GM10266 (cell line): ENCODE measurements at regions not wholly inside any gene's neighbourhood (a gene's known extent, or its start where the extent isn't known, plus 50 kb on each side); places are given as distances from the start of the nearest gene placed in this dataset.
"Not testable (repeated sequence)": the region's sequence is repeated elsewhere in the genome, so short reads cannot be mapped to it uniquely, and the experiment has no call there.

ENCODE experiments used
- DNase-seq: peaks from one replicate; pipeline ENCODE4 v3.0.0; 2012; ENCODE audit errors: extremely low spot score
- CTCF ChIP-seq: IDR thresholded peaks from 2 replicates; pipeline ENCODE4 v1.5.1; 2012; ENCODE audit warnings: mild to moderate bottlenecking, low read depth; ENCODE audit not compliant: control insufficient read depth, insufficient read depth; ENCODE audit errors: missing control alignments

- no peak for TF ChIP-seq CTCF
These were observed 560.3 kb upstream of the NR2F2 start for GRCh38 chr15:95770196-95770595.

GRCh38 chr15:95772982-95773381 is 557.5 kb upstream of the NR2F2 start:
- TF ChIP-seq CTCF, result no peak
- no peak for DNase-seq

More at GRCh38 chr15:95770196-95770595, 560.3 kb upstream of the NR2F2 start:
- no peak for DNase-seq

- TF ChIP-seq CTCF, result no peak
- DNase-seq, result no peak
These were observed 546.0 kb upstream of the NR2F2 start for GRCh38 chr15:95784508-95784907.

- DNase-seq, result not testable (repeated sequence)
These were observed 545.2 kb upstream of the NR2F2 start for GRCh38 chr15:95785276-95785675.

GRCh38 chr15:95793231-95793630 is 537.3 kb upstream of the NR2F2 start:
- TF ChIP-seq CTCF, result no peak
- DNase-seq, result no peak

- no peak for DNase-seq
- TF ChIP-seq CTCF, result no peak
These were observed 535.1 kb upstream of the NR2F2 start for GRCh38 chr15:95795386-95795785.

- TF ChIP-seq CTCF, result no peak
- no peak for DNase-seq
These were observed 531.0 kb upstream of the NR2F2 start for GRCh38 chr15:95799286-95800200.
